Left ventricle myocardium inferior (tissue), 1 donor: ENCODE measurements at regions not wholly inside any gene's neighbourhood (a gene's known extent, or its start where the extent isn't known, plus 50 kb on each side); places are given as distances from the start of the nearest gene placed in this dataset.

Source experiments
- DNase-seq: peaks from one replicate; pipeline ENCODE4 v3.0.0-alpha.2; 2020
- H3K27ac ChIP-seq: fragments of 200-600 bp; replicated peaks from 2 replicates; pipeline ENCODE4 v1.8.0; 2021
- H3K27me3 ChIP-seq: fragments of 200-600 bp; 2 replicates; pipeline ENCODE4 v1.8.0; 2021; ENCODE audit warnings: low read depth
- H3K36me3 ChIP-seq: fragments of 200-600 bp; 2 replicates; pipeline ENCODE4 v1.8.0; 2021
- H3K4me1 ChIP-seq: fragments of 200-600 bp; 2 replicates; pipeline ENCODE4 v1.8.0; 2021
- H3K4me3 ChIP-seq: fragments of 200-600 bp; 2 replicates; pipeline ENCODE4 v1.8.0; 2021; ENCODE audit warnings: mild to moderate bottlenecking, moderate library complexity
- H3K9me3 ChIP-seq: fragments of 200-600 bp; replicated peaks from 2 replicates; pipeline ENCODE4 v1.8.0; 2021
- intact Hi-C: fragments of 100-400 bp; cut with micrococcal nuclease; formaldehyde crosslinking; loops from one replicate; pipeline ENCODE4 v1.11.0; 2022
- TF ChIP-seq, protein P1 (sequence below): fragments of 200-600 bp; IDR thresholded peaks from 2 replicates; pipeline ENCODE4 v1.8.0; 2021; ENCODE audit warnings: antibody characterized with exemption, mild to moderate bottlenecking, borderline replicate concordance
- donor health status: DM: no; HTN: yes; CAD: no; lungs with severe emphysema.

DNA sequence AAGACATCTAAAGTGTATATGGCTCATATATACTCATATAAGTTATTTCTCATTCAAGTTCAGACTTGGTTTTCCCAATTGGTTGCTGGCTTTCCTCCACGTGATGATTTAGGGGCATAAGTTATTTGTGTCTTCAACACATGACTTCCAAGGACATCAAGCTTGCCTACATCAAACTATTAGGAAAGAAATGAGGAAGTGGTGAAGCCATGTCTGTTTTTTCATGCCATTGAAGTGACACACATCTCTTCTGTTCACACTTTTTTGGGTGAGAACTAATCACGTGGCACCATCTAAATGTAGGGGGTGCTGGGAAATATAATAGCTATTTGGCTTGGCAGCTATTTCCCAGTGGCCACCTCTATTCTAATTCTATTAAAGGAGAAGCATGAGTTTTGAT is 282.1 kb downstream of the OMA1 start:
- no peaks in the 10 kb centered on the region for H3K9me3 ChIP-seq
- no peaks in the 10 kb centered on the region for H3K36me3 ChIP-seq
- H3K27ac ChIP-seq, result no peak overlapping the region
- intact Hi-C loops, result no loop called here
- H3K4me1 ChIP-seq, result no peaks in the 10 kb centered on the region
- no peak overlapping the region for H3K4me3 ChIP-seq
- H3K27me3 ChIP-seq, result peaks cover 7% of the 10 kb centered on the region
- TF ChIP-seq, protein P1, sequence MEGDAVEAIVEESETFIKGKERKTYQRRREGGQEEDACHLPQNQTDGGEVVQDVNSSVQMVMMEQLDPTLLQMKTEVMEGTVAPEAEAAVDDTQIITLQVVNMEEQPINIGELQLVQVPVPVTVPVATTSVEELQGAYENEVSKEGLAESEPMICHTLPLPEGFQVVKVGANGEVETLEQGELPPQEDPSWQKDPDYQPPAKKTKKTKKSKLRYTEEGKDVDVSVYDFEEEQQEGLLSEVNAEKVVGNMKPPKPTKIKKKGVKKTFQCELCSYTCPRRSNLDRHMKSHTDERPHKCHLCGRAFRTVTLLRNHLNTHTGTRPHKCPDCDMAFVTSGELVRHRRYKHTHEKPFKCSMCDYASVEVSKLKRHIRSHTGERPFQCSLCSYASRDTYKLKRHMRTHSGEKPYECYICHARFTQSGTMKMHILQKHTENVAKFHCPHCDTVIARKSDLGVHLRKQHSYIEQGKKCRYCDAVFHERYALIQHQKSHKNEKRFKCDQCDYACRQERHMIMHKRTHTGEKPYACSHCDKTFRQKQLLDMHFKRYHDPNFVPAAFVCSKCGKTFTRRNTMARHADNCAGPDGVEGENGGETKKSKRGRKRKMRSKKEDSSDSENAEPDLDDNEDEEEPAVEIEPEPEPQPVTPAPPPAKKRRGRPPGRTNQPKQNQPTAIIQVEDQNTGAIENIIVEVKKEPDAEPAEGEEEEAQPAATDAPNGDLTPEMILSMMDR, result no peak
- no peak for DNase-seq

GRCh38 chr1:58262702-58263101 is 283.8 kb downstream of the OMA1 start:
- Histone ChIP-seq H3K27ac (no peak overlapping the region), H3K4me3 (no peak overlapping the region), H3K9me3 (no peaks in the 10 kb centered on the region), H3K36me3 (no peaks in the 10 kb centered on the region), H3K4me1 (no peaks in the 10 kb centered on the region), H3K27me3 (peaks cover 11% of the 10 kb centered on the region)
- TF ChIP-seq, protein P1, result no peak
- intact Hi-C loops, result no loop called here
- no peak for DNase-seq

DNA sequence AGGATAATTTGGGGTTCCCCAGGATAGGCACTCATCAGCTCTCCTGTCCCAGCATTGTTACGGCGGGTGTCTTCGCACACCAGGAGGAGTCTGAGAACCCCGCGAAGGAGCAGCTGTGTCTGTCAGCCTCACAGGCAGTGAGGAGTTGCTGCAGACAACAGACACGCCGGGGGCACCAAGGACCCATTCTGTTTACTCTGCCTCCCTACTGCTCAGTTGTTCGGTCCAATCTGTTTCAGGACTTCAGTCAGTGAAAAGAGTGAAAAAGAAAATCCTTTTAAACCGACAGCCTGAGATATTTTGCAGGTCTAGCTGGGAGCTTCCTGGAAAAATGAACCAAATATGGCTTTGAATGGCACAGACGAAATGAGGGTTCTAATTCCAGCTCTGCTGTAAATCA is 288.4 kb downstream of the OMA1 start:
- intact Hi-C loops, result no loop called here
- H3K27me3 ChIP-seq, result peaks cover 20% of the 10 kb centered on the region
- DNase-seq, result no peak
- TF ChIP-seq, protein P1, result no peak
- no peaks in the 10 kb centered on the region for H3K36me3 ChIP-seq
- no peak overlapping the region for H3K27ac ChIP-seq
- no peak overlapping the region for H3K4me3 ChIP-seq
- no peaks in the 10 kb centered on the region for H3K4me1 ChIP-seq
- H3K9me3 ChIP-seq, result peaks cover 3% of the 10 kb centered on the region

DNA sequence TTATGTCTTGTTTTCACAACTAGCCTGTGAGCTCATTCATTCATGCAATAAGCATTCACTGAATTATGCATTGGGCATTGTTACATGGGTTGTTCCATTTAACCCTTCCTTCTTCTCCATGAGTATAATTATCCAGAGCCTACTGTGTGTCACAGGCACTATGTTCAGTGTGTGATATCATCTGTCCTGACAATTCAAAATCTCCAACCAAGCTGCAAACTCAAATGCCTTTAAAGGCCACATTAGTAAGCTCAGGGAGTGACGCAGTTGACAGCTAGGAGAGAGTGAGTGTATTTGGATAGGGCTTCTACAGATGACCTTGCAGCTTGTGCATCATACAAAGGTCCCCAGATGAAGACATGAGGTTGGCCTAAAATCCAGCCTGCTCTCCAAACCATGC is 289.5 kb downstream of the OMA1 start:
- Histone ChIP-seq H3K4me3 (no peak overlapping the region), H3K9me3 (peaks cover 3% of the 10 kb centered on the region), H3K27ac (no peak overlapping the region), H3K36me3 (no peaks in the 10 kb centered on the region), H3K4me1 (no peaks in the 10 kb centered on the region), H3K27me3 (peaks cover 29% of the 10 kb centered on the region)
- intact Hi-C loops, result no loop called here
- TF ChIP-seq, protein P1, result no peak
- no peak for DNase-seq

DNA sequence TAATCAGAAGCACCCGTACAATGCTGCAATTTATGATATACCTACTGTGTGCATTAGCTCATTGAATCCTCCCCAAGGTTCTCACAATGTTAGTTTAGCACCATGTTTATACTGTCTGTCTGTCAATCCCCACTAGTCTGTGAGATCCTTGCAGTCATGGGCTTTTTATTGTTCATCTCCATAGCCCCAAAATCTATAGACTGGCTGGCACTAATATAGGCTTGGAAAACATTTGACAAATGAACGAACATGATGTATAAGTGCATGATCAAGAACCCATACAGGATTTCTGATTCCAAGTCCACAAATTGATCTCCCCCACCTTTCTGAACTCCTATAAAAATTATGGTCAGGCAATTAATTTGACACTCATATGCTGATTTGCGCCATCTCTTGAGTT is 290.0 kb downstream of the OMA1 start:
- TF ChIP-seq, protein P1, result no peak

DNA sequence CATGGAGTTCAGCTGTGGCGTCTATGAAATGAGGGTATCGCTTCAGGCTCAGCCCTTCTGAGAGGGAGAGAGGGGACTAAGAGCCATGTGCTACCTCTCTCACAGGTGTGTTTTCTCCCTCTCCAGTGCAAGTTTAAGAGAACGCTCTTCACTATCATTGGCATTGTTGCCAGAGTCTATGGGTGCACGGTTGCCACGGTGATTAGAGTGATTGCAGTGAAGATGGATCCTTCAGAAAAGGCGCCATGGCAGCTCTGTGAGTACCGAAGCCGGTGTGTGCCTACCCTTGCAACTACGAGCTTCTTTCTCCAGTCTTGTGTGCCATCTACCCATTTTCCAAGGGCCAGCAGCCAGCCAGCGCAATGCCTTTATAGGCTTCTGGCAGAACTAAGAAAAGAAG is 290.5 kb downstream of the OMA1 start:
- no peak overlapping the region for H3K4me3 ChIP-seq
- DNase-seq, result no peak
- intact Hi-C loops, result no loop called here
- H3K27me3 ChIP-seq, result peaks cover 37% of the 10 kb centered on the region
- peaks cover 3% of the 10 kb centered on the region for H3K9me3 ChIP-seq
- H3K36me3 ChIP-seq, result no peaks in the 10 kb centered on the region
- TF ChIP-seq, protein P1, result no peak
- no peaks in the 10 kb centered on the region for H3K4me1 ChIP-seq
- H3K27ac ChIP-seq, result no peak overlapping the region

More for the DNA sequence above, 290.0 kb downstream of the OMA1 start:
- intact Hi-C loops, result no loop called here
- Histone ChIP-seq H3K4me3 (no peak overlapping the region), H3K27ac (no peak overlapping the region), H3K27me3 (peaks cover 33% of the 10 kb centered on the region), H3K36me3 (no peaks in the 10 kb centered on the region), H3K9me3 (peaks cover 3% of the 10 kb centered on the region), H3K4me1 (no peaks in the 10 kb centered on the region)
- DNase-seq, result no peak
